ENCODE measurements at regions not wholly inside any gene's neighbourhood (a gene's known extent, or its start where the extent isn't known, plus 50 kb on each side); places are given as distances from the start of the nearest gene placed in this dataset.

DNA sequence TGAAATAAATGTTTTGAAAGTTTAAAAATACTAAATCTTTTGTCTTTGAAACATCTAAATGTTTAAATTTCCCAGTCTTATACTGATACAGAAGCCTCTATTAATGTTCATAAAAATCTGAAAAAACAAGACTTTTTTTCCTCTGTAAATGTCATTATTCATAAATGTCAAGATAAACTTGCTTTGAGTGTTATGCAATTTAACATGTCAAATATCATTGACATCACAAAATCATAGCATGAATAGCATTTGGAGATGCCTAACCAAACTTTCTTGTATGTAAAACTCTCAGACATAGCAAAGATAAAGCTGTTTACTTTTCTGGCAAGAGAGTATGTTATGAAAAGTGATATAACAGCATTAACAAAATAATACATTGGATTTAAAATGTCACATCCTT lies 128.0 kb upstream of the CDH19 start:
- H3K27ac Mint-ChIP-seq: no peak overlapping the region
- no peak overlapping the region for H3K4me3 Mint-ChIP-seq
- no peaks in the 10 kb centered on the region for H3K27me3 Mint-ChIP-seq
- no peaks in the 10 kb centered on the region for H3K4me1 Mint-ChIP-seq
- no peak for ATAC-seq
- H3K9me3 Mint-ChIP-seq: peaks cover 0 to 7% of the 10 kb centered on the region in 2 donors
- DNase-seq: no peak

GRCh38 chr18:66729442-66730239 lies 125.8 kb upstream of the CDH19 start:
- H3K27me3 Mint-ChIP-seq: no peaks in the 10 kb centered on the region
- DNase-seq: no peak
- no peaks in the 10 kb centered on the region for H3K4me1 Mint-ChIP-seq
- H3K9me3 Mint-ChIP-seq: no peaks in the 10 kb centered on the region
- no peak overlapping the region for H3K4me3 Mint-ChIP-seq
- no peak overlapping the region for H3K27ac Mint-ChIP-seq
- ATAC-seq: no peak

DNA sequence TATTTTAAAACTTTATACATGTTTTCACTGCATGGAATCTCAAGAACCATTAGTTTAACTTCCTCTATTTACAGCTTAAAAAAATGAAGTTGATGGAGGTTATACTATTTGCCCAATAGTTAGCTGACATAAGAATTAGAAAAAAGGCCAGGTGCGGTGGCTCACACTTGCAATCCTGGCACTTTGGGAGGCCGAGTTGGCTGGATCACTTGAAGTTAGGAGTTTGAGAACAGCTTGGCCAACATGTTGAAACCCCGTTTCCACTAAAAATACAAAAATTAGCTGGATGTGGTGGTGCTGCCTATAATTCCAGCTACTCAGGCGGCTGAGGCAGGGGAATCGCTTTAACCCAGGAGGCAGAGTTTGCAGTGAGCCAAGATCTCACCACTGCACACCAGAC lies 125.1 kb upstream of the CDH19 start:
- H3K9me3 Mint-ChIP-seq: no peaks in the 10 kb centered on the region
- no peak overlapping the region for H3K4me3 Mint-ChIP-seq
- DNase-seq: no peak
- no peak overlapping the region for H3K27ac Mint-ChIP-seq
- no peaks in the 10 kb centered on the region for H3K27me3 Mint-ChIP-seq
- H3K4me1 Mint-ChIP-seq: no peaks in the 10 kb centered on the region
- ATAC-seq: no peak

DNA sequence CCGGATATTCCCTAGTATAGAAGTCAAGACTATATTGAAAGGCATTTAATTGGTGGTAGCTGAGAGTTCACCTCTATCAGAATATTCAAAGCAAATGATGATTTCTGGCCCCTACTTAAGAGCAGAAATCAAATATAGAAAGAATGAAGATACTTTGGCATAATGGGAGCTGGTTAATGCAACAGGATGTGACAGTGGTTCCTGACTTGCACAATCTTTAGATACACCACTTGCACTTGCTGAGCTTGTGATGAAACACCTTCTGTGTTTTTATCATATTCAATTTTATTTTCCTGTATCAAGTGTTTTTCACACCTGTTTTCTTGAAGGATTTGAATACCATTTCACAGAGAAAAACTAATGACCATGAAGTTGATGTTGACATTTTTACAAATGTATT lies 124.1 kb upstream of the CDH19 start:
- DNase-seq: no peak
- Mint-ChIP-seq H3K9me3 (no peaks in the 10 kb centered on the region), H3K27me3 (no peaks in the 10 kb centered on the region), H3K27ac (no peak overlapping the region), H3K4me3 (no peak overlapping the region), H3K4me1 (no peaks in the 10 kb centered on the region)
- no peak for ATAC-seq

DNA sequence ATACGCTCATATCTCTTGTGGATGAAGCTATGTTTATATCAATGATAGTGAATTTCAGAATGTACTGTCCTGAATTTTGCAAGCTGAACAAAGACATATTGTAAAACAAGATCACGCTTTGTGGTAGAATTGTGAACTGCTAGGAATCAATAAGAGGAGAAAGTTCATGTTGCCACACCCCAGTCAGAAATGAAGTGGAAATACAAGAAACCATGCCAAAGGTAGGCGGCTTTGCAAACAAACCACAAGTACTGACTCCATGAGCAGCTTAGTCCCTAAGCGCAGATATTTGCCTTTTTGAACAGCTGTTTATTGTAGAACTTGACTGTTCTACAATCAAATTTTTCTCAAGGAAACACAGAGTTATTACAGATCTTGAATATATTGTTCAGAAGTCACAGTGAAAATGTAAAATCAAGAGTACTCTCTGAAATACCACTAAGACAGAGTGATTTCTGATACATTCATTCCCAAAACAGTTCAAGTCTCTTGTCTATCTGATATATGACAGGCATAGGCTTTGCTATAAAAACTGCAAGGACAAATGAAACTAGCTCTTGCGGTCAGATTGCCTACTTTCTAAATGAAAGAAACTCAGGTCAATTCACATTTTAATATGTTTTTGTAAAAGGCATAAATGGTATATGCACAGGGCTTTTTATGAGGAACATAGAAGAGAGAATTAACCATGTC lies 120.9 kb upstream of the CDH19 start:
- DNase-seq: no peak
- ATAC-seq: no peak
- no peak overlapping the region for H3K4me3 Mint-ChIP-seq
- no peak overlapping the region for H3K27ac Mint-ChIP-seq
- no peaks in the 10 kb centered on the region for H3K27me3 Mint-ChIP-seq
- H3K4me1 Mint-ChIP-seq: no peaks in the 10 kb centered on the region
- no peaks in the 10 kb centered on the region for H3K9me3 Mint-ChIP-seq

DNA sequence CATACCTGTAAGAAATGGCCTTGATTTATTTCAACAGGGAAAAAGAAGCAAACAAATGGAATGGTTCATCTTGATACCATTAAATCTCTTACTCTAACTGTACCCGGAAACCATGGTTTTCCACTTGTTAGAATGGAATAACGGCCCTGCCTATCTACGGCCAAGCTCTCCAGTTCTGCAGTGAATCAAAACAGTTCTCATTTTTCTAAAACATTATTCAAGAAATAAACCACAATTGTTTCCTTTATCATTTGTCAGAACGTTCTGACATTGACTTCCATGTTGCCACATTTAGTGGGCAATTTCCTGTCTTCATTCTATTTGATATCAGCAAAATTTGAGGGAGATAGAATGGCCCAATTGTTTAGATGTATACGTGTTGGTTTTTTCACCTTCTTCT lies 118.8 kb upstream of the CDH19 start:
- DNase-seq (no peak), ATAC-seq (no peak)
- no peaks in the 10 kb centered on the region for H3K27me3 Mint-ChIP-seq
- H3K4me3 Mint-ChIP-seq: no peak overlapping the region
- H3K27ac Mint-ChIP-seq: no peak overlapping the region
- H3K4me1 Mint-ChIP-seq: no peaks in the 10 kb centered on the region
- H3K9me3 Mint-ChIP-seq: no peaks in the 10 kb centered on the region

DNA sequence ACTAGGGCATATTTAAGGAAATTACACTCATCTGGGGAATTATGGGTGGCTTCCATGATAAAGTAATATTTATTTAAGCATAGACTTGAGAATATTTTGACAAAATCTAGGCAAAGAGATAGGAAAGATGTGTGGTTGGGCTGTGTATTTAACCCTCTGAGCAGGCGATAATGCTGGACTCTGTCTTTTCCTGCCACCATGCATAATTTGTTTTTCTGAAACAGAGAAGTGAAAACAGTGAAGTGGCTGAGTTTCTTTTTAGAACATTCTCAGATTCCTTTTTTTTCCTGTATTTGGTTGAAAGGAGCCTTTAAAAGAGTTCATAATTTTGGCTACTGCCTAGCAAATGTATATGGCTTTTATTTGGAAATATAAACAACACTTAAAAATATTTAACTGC lies 104.8 kb upstream of the CDH19 start:
- Mint-ChIP-seq H3K4me1 (no peaks in the 10 kb centered on the region), H3K27ac (no peak overlapping the region), H3K4me3 (no peak overlapping the region), H3K27me3 (no peaks in the 10 kb centered on the region), H3K9me3 (peaks cover 0 to 4% of the 10 kb centered on the region in 2 donors)
- no peak for ATAC-seq
- no peak for DNase-seq

- no peak overlapping the region for H3K27ac Mint-ChIP-seq
- no peak overlapping the region for H3K4me3 Mint-ChIP-seq
- peaks cover 0 to 4% of the 10 kb centered on the region in 2 donors for H3K9me3 Mint-ChIP-seq
- H3K4me1 Mint-ChIP-seq: no peaks in the 10 kb centered on the region
- no peak for ATAC-seq
- no peak for DNase-seq
- no peaks in the 10 kb centered on the region for H3K27me3 Mint-ChIP-seq
These were observed 103.6 kb upstream of the CDH19 start for GRCh38 chr18:66707473-66707872.

DNA sequence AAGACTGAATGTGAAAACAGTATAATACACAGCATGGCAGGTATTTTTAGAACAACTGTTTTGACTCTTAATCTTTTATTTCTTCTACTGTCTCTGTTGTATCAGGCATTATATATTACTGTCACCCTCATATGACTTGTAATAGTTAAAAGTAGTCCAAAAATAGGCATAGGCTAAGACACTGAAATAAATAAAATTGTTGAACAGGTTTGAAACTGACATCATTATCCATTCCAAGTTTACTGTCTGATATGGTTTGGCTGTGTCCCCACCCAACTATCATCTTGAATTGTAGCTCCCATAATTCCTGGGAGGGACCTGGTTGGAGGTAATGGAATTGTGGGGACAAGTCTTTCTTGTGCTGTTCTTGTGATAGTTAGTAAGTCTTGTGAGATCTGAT lies 91.4 kb upstream of the CDH19 start:
- Mint-ChIP-seq H3K27ac (no peak overlapping the region), H3K9me3 (peaks cover 0 to 5% of the 10 kb centered on the region in 2 donors), H3K4me3 (no peak overlapping the region), H3K4me1 (no peaks in the 10 kb centered on the region), H3K27me3 (no peaks in the 10 kb centered on the region)
- ATAC-seq (no peak), DNase-seq (no peak)

- DNase-seq: no peak
- Mint-ChIP-seq H3K27ac (no peak overlapping the region), H3K9me3 (peaks cover 0 to 5% of the 10 kb centered on the region in 2 donors), H3K4me3 (no peak overlapping the region), H3K4me1 (no peaks in the 10 kb centered on the region), H3K27me3 (no peaks in the 10 kb centered on the region)
- no peak for ATAC-seq
These were observed 91.0 kb upstream of the CDH19 start for GRCh38 chr18:66694852-66695251.

GRCh38 chr18:66687635-66688034 lies 83.7 kb upstream of the CDH19 start:
- ATAC-seq (no peak), DNase-seq (no peak)
- Mint-ChIP-seq H3K27me3 (no peaks in the 10 kb centered on the region), H3K4me3 (no peak overlapping the region), H3K27ac (no peak overlapping the region), H3K9me3 (peaks cover 0 to 15% of the 10 kb centered on the region in 2 donors), H3K4me1 (no peaks in the 10 kb centered on the region)

DNA sequence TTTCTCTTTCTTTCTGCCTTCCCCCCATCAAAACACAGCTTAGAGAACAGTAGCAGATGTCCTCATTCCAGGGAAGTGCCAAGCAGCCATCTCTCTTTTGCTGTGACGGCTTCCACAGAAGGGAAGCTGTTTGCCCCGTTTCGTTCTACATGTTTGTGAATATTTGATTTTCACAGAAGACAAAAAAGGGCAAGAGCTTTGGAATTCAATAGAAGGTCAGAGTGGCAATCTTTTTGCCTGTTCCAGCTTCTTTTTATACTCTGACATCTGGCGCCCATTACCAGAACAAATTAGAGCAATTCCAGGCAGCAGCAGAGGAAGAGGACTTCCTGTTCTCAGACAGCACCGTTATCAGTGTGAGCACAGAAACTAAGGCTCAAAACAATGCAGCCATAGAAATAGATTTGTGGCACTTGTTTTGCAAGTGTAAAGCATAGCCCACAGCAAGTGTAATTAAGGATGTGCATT lies 79.0 kb upstream of the CDH19 start:
- no peaks in the 10 kb centered on the region for H3K27me3 Mint-ChIP-seq
- no peak for DNase-seq

DNA sequence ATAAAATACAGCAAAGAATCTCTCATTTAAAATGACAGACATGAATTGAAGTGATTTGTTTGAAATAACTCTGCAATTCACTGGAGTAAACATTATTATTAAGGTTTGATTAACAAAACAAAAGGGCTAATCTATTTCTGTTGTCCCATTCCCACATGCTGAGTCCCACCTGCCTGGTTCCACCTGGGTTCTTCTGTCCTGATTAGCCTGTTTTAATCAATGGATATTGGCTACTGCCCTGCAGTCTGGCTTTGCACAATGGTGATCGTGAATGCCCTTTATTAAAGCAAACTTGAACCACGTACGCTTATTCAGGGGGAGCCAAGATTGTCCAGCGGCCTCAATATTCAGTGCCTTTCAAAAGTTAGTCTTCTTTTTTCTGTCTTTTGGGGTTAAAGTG lies 72.8 kb upstream of the CDH19 start:
- H3K27me3 Mint-ChIP-seq: no peaks in the 10 kb centered on the region
- no peaks in the 10 kb centered on the region for H3K4me1 Mint-ChIP-seq
- H3K27ac Mint-ChIP-seq: no peak overlapping the region
- ATAC-seq (no peak), DNase-seq (no peak)
- H3K4me3 Mint-ChIP-seq: no peak overlapping the region
- peaks cover 0 to 5% of the 10 kb centered on the region in 2 donors for H3K9me3 Mint-ChIP-seq

More for the DNA sequence above, 79.0 kb upstream of the CDH19 start:
- Mint-ChIP-seq H3K9me3 (peaks cover under 1 to 13% of the 10 kb centered on the region in 2 donors), H3K27ac (no peak overlapping the region), H3K4me1 (no peaks in the 10 kb centered on the region), H3K4me3 (no peak overlapping the region)
- no peak for ATAC-seq

- Mint-ChIP-seq H3K4me1 (no peaks in the 10 kb centered on the region), H3K9me3 (peaks cover 0 to 5% of the 10 kb centered on the region in 2 donors), H3K27ac (no peak overlapping the region), H3K27me3 (no peaks in the 10 kb centered on the region), H3K4me3 (no peak overlapping the region)
- DNase-seq (no peak), ATAC-seq (no peak)
These were observed 70.4 kb upstream of the CDH19 start for GRCh38 chr18:66674286-66674685.

DNA sequence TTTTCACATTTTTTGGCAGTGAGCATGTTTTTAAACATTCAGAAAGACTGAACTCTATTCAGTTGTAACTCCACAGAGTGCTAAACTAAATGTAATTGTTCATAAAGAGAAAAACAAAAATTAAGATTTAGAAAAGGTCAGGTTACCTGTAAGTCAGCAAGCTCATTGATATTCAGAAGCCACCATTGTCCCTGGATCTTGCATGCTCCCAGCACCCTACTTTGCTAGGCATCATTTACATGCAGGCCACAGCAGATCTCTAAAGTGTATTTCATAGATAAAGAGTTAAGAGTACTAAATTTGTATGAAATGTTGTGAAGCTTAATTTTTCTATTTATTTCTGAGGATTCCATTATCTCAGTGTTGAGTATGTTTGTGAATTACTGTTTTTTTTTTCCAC lies 64.8 kb upstream of the CDH19 start:
- no peak for ATAC-seq
- no peak for DNase-seq
- H3K4me1 Mint-ChIP-seq: no peaks in the 10 kb centered on the region
- H3K4me3 Mint-ChIP-seq: no peak overlapping the region
- no peaks in the 10 kb centered on the region for H3K9me3 Mint-ChIP-seq
- H3K27me3 Mint-ChIP-seq: no peaks in the 10 kb centered on the region
- H3K27ac Mint-ChIP-seq: no peak overlapping the region

DNA sequence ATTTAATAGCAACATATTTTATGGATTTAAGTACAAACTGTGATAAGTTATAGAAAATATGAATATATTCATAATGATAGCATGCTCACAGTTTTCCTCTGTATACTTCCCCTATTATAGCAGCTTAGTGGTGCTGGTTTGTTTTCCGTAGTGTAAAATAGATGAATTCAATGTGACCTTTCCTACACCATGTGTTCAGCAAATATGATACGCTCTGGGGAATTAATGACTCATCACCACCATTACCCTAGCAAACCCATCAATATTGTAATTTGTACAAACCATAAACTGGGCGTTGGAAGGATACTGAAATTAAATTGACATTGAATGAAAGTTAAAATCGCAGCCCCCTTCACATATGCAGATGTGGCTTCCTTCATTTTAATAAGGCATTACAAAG lies 58.7 kb upstream of the CDH19 start:
- Mint-ChIP-seq H3K4me3 (no peak overlapping the region), H3K27ac (no peak overlapping the region), H3K4me1 (no peaks in the 10 kb centered on the region), H3K9me3 (peaks cover 0 to 7% of the 10 kb centered on the region in 2 donors), H3K27me3 (no peaks in the 10 kb centered on the region)
- no peak for DNase-seq
- ATAC-seq: no peak

All from stimulated activated naive CD8-positive, alpha-beta T cell treated with anti-CD3 and anti-CD28 coated beads, Interleukin-15, amount 100 ng/mL, for 72 hours (primary cell).